ENCODE measurements at regions not wholly inside any gene's neighbourhood (a gene's known extent, or its start where the extent isn't known, plus 50 kb on each side); places are given as distances from the start of the nearest gene placed in this dataset.

- TF ChIP-seq POLR2AphosphoS5 (IDR thresholded peaks at IDR 0.05) (no peak), CTCF (IDR thresholded peaks at IDR 0.05 in 8 of 11, conservative IDR thresholded peaks at IDR 0.05 in 3 of 11) (no peak), POLR2A (IDR thresholded peaks at IDR 0.05) (no peak)
These were observed 383.2 kb upstream of the TBL1XR1 start for GRCh38 chr3:177580437-177580836.

All from spleen (tissue), 7 donors.